Kidney capillary endothelial cell (primary cell): ENCODE measurements at regions not wholly inside any gene's neighbourhood (a gene's known extent, or its start where the extent isn't known, plus 50 kb on each side); places are given as distances from the start of the nearest gene placed in this dataset.
"Not testable (repeated sequence)": the region's sequence is repeated elsewhere in the genome, so short reads cannot be mapped to it uniquely, and the experiment has no call there.

Source experiments
- DNase-seq: peaks from one replicate; pipeline ENCODE4 v3.0.0-alpha.2; 2018; ENCODE audit warnings: low spot score

DNA sequence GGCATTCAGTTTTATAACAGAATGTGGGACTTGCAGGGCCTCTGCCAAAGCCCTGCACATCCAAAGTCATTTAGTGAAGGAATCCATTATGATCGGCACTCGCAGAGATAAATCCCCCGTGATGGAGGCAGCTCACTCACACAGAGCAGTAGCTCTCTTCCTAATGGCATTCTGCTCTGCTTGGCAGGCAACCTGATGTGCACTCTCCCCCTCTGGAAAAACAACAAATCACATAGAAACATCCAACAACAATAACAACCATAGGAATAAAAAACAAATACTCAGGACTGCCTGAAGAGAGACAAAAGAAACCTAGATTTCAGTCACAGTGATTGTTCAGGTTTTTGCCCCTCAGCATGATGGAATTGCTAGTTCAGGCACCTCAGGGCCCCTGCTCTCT lies 59.7 kb downstream of the NAA11 start:
- DNase-seq: no peak

DNA sequence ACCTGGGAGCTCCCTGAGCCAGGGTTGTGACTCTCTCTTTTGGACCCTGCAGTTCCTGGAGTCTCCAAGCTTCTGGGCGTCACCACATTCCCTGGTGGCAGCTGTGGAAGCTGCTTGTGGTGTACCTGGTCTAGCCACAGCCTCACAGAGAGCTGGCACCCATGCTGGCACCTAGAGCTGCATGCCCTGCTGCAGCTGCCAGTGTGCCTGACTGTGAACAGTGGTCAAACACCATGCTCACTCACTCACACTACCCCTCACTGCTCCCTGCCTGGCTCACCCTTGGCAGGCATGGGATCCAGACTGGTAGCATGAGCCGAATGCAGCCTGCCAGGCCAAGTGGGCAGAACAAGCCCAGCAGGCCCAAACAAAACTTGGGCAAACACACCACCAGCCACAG lies 66.6 kb downstream of the NAA11 start:
- DNase-seq: no peak

DNA sequence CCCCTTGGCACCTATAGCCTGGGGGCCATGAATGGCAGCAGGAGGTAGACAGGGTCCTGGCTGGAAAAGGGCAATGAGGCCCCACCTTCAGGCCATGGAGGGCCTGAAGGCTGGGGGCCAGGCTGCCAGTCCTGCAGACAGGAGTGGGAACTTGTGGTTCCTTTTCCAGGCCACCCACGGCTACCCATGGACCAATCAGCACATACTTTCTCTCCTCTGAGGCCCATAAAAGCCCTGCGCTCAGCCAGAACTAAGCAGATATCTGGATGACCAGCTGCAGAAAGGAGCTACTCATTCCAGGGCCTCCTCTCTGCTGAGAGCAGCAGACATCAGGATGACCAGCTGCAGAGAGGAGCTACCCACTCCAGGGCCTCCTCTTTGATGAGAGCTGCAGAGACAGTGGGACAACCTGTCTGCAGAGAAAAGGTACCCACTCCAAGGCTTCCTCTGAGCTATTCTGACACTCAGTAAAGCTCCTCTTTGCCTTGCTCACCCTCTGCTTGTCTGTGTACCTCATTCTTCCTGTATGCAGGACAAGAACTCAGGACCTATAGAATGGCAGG lies 67.2 kb downstream of the NAA11 start:
- no peak for DNase-seq

DNA sequence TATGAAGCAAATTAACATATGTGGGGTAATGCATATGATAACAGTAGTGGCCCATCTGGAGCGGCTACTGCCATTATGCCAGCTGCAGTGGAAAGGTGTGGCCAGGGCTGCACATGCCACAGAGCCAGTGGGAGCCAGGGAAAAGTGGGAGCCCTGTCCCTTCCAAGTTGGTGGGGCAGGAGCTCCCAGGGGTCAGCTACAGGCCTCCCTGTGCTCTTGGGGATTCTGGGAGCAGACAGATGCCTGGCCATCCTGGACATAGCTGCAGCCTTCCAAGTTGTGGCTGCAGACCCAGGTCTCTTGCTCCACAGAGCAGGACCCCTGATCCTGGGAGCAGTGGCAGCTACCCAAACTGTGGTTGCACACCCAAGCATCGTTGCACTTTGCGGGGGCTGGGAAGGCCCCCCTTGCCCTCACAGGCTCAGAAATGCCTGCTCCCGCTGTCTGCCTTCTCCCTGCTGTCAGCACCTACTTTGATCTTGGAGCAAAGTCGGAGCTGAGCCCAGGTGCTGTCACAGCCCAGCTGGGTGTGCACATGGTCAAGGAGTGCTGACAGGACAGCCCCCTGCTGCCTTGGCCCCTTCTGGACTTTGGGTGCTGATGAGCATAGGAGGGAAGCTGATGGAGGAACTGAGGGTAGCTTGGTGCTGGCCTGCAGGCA lies 67.8 kb downstream of the NAA11 start:
- no peak for DNase-seq

DNA sequence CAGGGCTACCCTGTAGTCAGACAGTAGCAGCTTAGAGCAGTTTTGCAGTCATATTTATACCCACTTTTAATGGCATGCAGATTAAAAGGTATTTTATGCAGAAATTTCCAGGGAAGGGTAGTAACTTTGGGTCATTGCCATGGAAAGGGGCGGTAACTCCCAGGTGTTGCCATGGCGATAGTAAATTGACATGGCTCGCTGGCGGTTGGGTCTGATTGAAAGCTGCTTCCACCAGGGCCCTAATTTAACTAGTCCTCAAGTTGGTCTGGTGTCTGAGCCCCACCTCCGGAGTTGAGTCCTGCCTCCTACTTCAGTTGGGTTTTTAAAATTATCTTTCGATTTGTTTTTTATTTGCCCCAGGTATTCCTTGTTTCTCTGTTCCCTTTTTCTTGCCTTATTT lies 70.1 kb downstream of the NAA11 start:
- DNase-seq: no peak

DNA sequence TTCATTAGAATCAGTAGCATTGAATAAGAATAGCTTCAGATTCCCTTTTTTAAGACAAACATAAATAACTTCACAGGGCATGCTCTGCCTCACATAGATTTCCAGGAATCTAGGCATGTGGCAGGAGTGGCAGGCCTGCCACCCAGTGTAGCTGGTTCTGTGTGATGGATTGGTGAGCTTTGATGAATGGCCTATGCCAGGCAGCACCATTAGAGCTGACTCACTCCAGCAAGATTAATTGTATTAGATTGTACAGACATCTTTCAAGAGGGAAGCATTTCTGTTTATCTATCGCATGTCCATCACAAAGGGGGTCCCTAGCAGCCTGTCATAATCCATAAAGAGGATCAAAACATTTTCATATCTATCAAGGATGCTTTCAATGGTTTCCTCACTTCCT lies 71.9 kb downstream of the NAA11 start:
- DNase-seq: no peak

DNA sequence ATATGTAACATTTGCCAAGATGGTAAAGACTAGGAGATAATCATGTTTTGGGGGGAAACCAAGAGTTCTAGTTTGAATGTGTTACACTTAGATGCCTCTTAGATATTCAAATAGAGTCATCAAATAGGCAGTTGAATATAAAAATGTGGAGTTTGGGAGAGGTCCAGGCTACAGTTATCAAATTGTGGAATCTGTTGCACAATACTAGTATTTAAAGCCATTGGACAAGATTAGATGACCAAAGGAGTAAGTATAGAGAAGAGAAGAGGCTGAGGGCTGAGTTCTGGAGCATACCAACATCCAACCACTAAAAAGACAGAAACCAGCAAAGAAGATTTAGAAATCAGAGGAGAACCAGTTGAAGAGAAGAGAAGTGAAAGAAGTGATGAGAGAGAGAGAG lies 72.7 kb downstream of the NAA11 start:
- DNase-seq: no peak

DNA sequence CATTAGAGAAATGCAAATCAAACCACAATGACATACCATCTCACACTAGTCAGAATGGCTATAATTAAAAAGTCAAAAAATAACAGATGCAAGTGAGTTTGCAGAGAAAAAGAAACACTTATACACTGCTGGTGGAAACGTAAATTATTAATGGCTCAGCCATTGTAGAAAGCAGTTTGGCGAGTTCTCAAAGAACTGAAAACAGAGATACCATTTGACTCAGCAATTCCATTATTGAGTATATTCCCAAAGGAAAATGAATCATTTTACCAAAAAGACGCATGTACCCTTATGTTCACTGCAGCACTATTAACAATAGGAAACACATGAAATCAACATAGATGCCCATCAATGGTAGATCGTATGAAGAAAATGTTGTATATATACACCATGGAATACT lies 75.0 kb downstream of the NAA11 start:
- DNase-seq: no peak

DNA sequence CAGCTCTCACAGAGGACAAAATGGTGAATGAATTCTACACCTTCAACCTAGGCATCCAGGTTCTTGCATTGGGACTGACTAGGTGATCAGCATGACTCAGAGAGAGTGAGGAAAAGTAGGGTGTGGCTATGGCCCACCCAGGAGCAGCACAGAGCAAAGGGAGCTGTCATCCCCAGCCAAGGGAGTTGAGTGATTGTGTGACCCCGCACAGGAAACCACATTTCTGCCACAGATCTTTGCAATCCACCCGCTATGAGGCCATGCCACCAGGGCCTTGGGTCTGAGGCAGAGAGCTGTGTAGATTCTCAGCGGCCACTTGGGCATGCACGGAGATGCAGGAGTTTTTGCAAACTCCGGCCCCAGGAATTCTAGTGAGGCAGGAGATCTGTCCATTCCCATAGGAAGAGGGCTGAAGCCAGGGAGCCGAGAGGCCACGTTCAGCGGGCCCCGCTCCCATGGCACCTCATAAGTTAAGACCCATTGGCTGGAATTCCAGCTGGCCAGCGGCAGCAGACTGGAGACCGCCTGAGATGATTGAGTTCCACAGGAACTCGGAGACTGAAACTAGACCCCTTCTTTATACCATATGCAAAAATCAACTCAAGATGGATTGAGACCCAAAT lies 75.9 kb downstream of the NAA11 start:
- no peak for DNase-seq

DNA sequence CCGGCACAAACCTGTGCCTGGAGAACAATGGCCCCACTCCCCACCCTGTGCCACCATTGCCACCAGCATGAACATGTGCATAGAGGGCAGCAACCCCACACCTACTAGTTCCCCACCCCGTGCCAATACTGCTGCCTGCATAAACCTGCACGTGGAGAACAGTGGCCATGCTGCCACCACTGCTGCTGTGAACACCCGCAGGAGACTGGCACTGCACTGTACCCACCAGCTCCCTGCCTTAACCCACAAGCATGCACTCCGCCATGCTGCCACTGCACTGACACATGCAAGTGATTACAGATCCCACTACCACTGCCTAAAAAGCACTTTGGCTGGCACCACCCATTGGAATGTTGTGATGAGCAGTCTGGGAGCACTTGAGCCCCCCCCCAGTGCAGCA lies 77.3 kb downstream of the NAA11 start:
- DNase-seq: no peak

DNA sequence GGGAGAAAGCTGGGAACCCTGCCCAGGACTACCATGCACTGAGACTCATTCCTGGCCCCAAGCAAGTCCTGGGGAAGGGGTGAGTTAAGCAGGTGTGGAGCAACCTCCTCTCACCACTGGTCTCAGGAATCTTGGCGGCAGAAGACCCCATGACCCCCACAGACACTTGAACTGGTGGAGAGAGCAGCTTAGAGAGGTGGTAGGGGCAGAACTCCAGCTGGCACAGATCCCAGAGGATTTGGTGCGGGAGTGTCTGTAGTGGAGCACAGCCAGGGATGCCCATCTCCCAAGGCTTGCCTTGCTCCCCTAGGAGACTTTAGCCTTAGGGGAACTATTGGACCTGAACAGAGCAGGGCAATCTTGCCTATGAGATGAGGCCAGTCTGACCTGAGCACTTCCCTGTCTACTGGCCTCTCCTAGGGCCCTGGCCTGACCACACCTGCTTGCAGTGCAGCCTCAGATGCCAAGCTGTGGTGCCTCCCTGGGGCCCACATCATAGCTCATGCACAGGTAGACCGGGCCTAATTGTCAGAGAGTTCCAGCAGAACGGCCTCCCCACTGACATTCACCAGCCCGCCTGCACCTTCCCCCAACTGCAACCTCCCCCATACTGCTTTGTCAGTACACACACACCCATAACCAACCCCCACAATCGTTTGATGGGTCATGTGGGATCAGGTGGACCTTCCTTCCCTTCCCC lies 78.0 kb downstream of the NAA11 start:
- DNase-seq: no peak

DNA sequence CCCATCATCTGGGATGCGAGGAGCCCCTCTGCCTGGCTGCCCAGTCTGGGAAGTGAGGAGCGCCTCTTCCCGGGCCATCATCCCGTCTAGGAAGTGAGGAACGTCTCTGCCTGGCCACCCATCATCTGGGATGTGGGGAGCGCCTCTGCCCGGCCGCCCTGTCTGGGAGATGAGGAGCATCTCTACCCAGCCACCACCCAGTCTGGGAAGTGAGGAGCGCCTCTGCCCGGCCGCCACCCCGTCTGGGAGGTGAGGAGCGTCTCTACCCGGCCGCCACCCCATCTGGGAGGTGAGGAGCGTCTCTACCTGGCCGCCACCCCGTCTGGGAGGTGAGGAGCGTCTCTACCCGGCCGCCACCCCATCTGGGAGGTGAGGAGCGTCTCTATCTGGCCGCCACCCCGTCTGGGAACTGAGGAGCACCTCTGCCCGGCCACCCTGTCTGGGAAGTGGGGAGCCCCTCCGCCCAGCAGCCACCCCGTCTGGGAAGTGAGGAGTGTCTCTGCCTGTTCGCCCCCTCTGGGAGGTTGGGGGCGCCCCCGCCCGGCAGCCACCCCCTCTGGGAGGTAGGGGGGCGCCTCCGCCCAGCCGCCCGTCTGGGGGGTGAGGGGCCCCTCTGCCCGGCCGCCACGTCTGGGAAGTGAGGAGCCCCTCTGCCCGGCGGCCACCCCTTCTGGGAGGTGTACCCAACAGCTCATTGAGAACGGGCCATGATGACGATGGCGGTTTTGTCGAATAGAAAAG lies 80.5 kb downstream of the NAA11 start:
- not testable (repeated sequence) for DNase-seq

DNA sequence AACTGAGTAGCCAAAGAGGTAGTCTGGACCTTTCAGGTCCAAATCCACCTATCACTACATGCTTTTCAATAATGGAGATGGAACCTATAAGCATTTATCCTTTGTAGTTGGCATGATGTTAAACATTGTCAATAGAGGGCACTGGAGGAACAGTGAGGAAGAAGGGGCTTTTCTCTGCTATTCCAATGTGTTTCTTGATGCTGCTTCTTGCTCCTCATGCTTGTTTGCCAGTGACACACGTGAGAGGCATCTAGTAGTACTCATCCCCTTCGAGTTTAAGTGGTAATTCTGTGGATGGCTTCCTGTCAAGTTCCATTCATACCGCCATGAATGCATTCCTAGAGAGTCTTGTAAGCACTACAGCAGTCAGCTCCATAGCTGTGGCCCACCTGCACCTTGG lies 84.0 kb downstream of the NAA11 start:
- peak; percentile 2 for DNase-seq

DNA sequence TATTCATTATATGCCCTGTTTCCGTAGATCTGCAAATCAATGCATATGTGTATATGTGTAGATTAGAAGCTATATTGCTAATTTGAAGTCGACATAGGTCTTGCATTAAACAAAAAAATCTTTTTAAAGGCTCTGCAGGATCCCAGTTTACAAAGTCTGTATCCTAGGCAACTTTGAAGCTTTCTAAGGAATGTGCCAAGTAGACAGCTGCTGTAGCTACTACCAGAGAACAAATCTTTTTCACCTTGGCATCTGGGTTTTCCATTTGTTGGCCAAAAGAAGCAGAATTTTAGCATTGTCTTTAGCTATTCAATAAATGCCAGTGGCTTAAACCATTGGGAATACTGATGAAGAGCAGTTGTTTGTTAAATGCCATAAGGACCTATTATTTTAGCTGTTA lies 88.0 kb downstream of the NAA11 start:
- no peak for DNase-seq

DNA sequence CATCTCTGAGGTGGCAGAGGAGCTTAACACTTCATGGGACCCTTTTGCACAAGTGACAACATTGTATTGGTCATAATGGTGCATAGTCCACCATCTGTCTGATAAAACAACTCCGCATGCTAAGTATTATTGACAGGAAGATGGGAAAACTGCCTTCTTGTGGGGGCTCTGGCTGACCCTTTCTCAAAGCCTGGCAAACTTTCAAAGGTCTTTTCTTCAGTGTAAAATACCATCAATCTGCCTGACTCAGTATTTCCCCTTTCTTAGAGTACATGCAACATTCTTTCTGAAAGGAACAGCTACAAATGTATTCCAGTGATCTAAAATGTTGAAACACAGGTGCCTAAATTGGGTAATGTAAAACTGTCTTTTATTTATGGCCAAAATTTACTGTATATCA lies 89.1 kb downstream of the NAA11 start:
- no peak for DNase-seq

DNA sequence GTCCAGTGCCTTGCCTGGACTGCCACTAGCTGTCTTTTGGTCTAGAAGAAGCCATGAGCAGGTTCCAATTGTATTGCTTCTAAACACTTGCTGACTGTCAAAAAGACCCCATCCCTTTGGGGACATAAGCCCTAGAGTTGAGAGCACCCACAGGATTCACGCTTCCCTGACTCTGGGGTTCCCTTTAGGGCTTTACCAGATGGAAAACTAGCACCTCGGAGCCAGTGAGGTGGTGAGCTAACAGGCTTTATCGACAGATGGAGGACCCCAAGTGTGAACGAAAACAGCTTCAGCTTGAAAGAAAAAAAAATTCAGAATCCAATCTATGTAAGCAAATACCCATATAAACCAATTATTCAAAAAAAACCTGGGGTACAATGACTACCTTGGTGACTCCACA lies 90.8 kb downstream of the NAA11 start:
- no peak for DNase-seq

DNA sequence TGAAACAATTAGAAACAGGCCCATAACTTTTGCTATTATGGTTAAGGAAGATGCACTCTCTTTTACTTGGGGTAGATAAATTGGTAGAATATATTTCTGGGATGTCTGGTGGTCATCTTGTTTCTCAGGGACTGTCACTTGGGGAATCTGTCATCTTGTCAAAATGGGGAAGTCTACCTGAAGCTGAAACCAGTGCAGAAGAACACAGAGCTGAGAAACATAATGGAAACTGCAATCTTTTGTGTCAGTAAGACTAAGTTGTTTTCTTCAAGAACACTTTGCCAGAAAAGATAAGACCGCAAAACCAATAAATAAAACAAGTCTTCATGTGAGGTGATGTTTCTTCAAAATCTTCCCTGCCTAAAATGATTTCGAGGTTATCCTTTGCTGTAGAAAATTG lies 92.0 kb downstream of the NAA11 start:
- DNase-seq: no peak

DNA sequence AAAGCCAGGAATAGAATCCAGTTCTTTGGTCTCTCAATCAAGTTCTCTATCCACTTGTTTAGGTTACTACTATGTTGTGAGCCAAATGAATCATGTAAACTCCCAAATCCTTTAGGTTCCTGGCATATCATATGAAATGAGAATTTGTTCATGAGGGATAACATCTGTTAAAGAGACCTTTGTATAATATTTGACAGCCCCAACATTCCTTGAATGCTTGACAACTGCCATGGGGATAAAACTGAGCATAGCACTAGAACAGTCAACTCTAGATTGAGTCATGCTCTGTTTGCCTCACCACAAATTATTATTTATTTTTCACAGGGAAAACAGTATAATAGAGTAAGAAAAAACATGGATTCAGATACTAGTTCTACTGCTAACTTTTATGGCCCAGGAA lies 93.3 kb downstream of the NAA11 start:
- no peak for DNase-seq

DNA sequence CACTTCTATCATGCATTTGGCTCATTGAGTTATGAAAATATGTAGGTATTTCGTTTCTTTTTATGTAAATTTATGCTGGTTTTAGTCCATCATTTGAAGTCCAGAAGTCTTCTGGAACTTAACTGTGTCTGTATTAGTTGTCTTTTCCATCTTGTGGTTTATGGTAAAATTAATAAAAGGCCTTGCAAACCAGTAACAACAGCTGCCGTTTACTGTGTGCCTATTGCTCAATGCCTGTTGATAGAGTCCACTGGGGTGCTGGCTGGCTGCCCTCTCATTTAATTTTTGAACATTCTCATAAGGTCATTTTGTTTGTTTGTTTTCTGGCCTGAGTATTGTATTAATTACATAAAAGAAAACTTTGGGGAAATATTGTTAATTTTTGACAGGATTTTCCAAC lies 98.0 kb downstream of the NAA11 start:
- no peak for DNase-seq

DNA sequence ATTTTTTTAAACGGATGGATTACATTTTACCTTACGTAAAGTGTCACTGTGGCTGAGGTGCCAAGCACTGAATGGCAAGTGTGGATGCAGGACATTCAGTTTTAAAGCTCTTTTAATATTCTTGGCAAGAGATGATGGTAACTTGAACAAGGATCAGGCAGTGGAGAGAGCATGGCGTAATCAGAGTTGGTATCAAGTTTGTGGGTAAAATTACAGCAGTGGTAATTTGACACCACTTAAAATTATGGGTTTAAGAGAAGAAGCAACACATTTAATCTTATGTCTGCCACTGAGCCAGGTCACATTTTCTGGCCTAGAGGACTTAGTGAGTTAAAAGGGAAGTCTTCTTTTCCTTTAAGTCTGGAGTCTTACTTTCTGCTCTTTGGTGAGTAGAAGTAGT lies 100.5 kb downstream of the NAA11 start:
- DNase-seq: no peak

DNA sequence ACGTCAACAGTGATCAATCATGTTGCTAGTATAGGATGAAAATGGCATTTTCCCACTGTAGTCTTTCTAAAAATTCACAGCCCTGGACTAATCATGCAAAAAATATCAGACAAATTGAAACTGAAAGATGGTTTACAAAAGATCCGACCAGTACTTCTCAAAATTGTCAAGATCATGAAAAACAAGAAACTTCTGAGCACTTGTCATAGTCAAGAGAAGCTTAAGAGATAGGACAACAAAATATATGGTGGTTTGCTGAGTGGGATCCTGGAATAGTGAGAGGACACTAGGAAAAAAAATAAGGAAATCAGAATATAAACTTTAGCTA lies 101.1 kb downstream of the NAA11 start:
- DNase-seq: no peak

DNA sequence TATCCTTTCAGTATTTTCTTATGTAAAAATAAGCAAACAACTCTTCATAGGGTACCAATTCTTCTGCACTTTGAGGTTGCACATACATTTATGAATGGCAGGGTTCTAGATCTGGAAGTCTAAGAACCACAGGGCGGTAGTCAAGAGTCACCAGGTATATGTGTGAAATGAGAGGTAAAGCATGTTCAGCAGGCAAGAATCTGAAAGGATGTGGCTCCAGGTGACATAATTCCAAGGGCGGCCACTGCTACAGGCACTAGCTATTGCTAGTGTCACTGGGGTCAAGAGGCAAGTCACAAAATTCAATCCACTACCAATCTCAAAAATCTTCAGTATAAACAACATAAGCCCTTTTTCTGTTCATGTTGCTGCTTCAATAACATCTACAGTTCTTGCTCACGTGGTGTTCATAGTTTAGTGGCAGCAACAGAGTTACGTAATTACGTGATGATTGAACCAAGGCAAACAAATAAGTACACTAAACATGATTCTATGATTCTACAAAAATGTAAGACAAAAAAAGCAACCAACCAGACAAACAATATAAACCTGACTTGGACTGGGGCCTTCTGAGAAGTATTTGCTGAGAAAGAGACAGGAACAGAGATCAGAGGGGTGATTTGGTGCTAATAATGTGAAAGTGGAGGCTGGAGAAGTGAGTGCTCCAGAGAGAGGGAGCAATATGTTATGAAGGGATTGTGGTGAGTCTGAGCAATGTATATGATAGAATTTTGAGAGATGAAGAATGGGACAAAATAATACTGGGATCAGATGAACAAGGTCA lies 101.7 kb downstream of the NAA11 start:
- DNase-seq: no peak
